Transverse colon (tissue), 4 donors: ENCODE measurements at regions not wholly inside any gene's neighbourhood (a gene's known extent, or its start where the extent isn't known, plus 50 kb on each side); places are given as distances from the start of the nearest gene placed in this dataset.

ENCODE experiments used
- DNase-seq: peaks from one replicate; pipeline ENCODE4 v3.0.0-alpha.2; 2019
- H3K27ac ChIP-seq, 4 donors: fragments of 200-600 bp; sonication (generic); 2 replicates each; pipeline ENCODE4 v1.5.1; 2016 to 2018; ENCODE audit warnings: inconsistent platforms in 4 of 4
- H3K27me3 ChIP-seq: fragments of 200-600 bp; sonication (generic); 2 replicates; pipeline ENCODE4 v1.5.1; 2017; ENCODE audit warnings: inconsistent platforms
- H3K36me3 ChIP-seq, 4 donors: fragments of 200-600 bp; sonication (generic); 2 replicates each; pipeline ENCODE4 v1.5.1; 2017 to 2019; ENCODE audit warnings: inconsistent platforms in 4 of 4
- H3K4me1 ChIP-seq, 4 donors: fragments of 200-600 bp; sonication (generic); 2 replicates each; pipeline ENCODE4 v1.5.1; 2017 to 2020; ENCODE audit warnings: inconsistent platforms in 4 of 4
- H3K4me3 ChIP-seq, 4 donors: fragments of 200-600 bp; sonication (generic); 1 replicate in 1 of 4; 2 replicates in 3 of 4; pipeline versions ENCODE4 v1.5.1 to v1.6.1; 2017 to 2019; ENCODE audit warnings: inconsistent platforms in 4 of 4
- H3K9me3 ChIP-seq, 2 donors: fragments of 200-600 bp; sonication (generic); 2 replicates each; pipeline ENCODE4 v1.5.1; 2017 to 2019; ENCODE audit warnings: inconsistent platforms in 2 of 2
- CTCF ChIP-seq, 5 experiments: fragments of 200-600 bp in 3 of 5; fragments of 450-650 bp in 2 of 5; sonication (generic) in 3 of 5; IDR thresholded peaks; 1 replicate in 2 of 5; 2 replicates in 3 of 5; pipeline ENCODE4 v1.5.1; 2016 to 2017; ENCODE audit warnings: antibody characterized with exemption in 5 of 5, inconsistent platforms in 3 of 5, mild to moderate bottlenecking in 2 of 5, moderate library complexity in 1 of 5
- EP300 ChIP-seq: sonication (generic); formaldehyde crosslinking; IDR thresholded peaks from one replicate; pipeline ENCODE4 v1.6.1; 2017; ENCODE audit warnings: antibody characterized with exemption, low read depth
- POLR2A ChIP-seq: fragments of 450-650 bp; IDR thresholded peaks from one replicate; pipeline ENCODE4 v1.6.1; 2016; ENCODE audit warnings: antibody characterized with exemption, mild to moderate bottlenecking, moderate library complexity
- POLR2AphosphoS5 ChIP-seq, 3 donors: sonication (generic); formaldehyde crosslinking; IDR thresholded peaks; one replicate each; pipeline ENCODE4 v1.6.1; 2016; ENCODE audit warnings: antibody characterized with exemption in 3 of 3
- WGBS, 2 donors: methylation state at CpG; one replicate each; pipeline ENCODE4 v1.1.5; 2018; ENCODE audit warnings: low coverage in 1 of 2; 5-methylcytosine and 5-hydroxymethylcytosine counted together
- in situ Hi-C, 4 donors: fragments of 200-750 bp; cut with MboI; loops; one replicate each; pipeline versions ENCODE4 v1.15.0 to v1.15.1; 2017; ENCODE audit warnings: low sequenced_read_pairs in 3 of 4, low pct_ligation_motif_present in 1 of 4, low pct_unique_long_range_greater_than_20kb in 1 of 4
- intact Hi-C: fragments of 100-400 bp; cut with DNase I; formaldehyde crosslinking; loops from one replicate; pipeline ENCODE4 v1.15.1; 2023; ENCODE audit warnings: low total_unique reads

- TF ChIP-seq EP300 (no peak), POLR2A (no peak), CTCF (IDR thresholded peaks at IDR 0.05) (no peak), POLR2AphosphoS5 (IDR thresholded peaks at IDR 0.05) (no peak)
- Histone ChIP-seq H3K9me3 (no peaks in the 10 kb centered on the region), H3K27ac (no peak overlapping the region), H3K4me3 (no peak overlapping the region), H3K4me1 (no peaks in the 10 kb centered on the region), H3K36me3 (no peaks in the 10 kb centered on the region), H3K27me3 (no peaks in the 10 kb centered on the region)
- in situ Hi-C loops (no loop called here), intact Hi-C loops (no loop called here)
- DNase-seq: no peak
- WGBS, 2 donors: 63 to 83% methylated on average over 1 to 2 of the region's 2 CpGs
Measured at GRCh38 chr18:47471784-47472183, 220.3 kb upstream of the SKOR2 start.

- Histone ChIP-seq H3K27ac (no peak overlapping the region), H3K27me3 (no peaks in the 10 kb centered on the region), H3K4me3 (no peak overlapping the region), H3K4me1 (no peaks in the 10 kb centered on the region), H3K36me3 (no peaks in the 10 kb centered on the region), H3K9me3 (no peaks in the 10 kb centered on the region)
- DNase-seq: no peak
- in situ Hi-C loops (no loop called here), intact Hi-C loops (no loop called here)
- TF ChIP-seq CTCF (IDR thresholded peaks at IDR 0.05) (no peak), POLR2A (no peak)
- WGBS, 2 donors: 70 to 77% methylated on average over 2 of the region's 2 CpGs
Measured at GRCh38 chr18:47470941-47471340, 219.5 kb upstream of the SKOR2 start.

GRCh38 chr18:47469576-47469975 is 218.1 kb upstream of the SKOR2 start:
- Histone ChIP-seq H3K4me3 (no peak overlapping the region), H3K4me1 (no peaks in the 10 kb centered on the region), H3K9me3 (no peaks in the 10 kb centered on the region), H3K36me3 (no peaks in the 10 kb centered on the region), H3K27ac (no peak overlapping the region), H3K27me3 (no peaks in the 10 kb centered on the region)
- intact Hi-C loops (no loop called here), in situ Hi-C loops (no loop called here)
- TF ChIP-seq POLR2A (no peak), EP300 (no peak), CTCF (IDR thresholded peaks at IDR 0.05) (no peak), POLR2AphosphoS5 (IDR thresholded peaks at IDR 0.05) (no peak)
- DNase-seq: no peak
- 68 to 74% methylated on average over 2 of the region's 2 CpGs for WGBS, 2 donors

- WGBS, 2 donors: 77 to 100% methylated on average over 1 to 2 of the region's 2 CpGs
- no peak for TF ChIP-seq EP300
- TF ChIP-seq POLR2AphosphoS5 (IDR thresholded peaks at IDR 0.05): no peak
- no peak for TF ChIP-seq CTCF (IDR thresholded peaks at IDR 0.05)
- TF ChIP-seq POLR2A: no peak
- Histone ChIP-seq H3K36me3 (no peaks in the 10 kb centered on the region), H3K4me3 (no peak overlapping the region), H3K4me1 (peaks cover 0 to 6% (median 3%) of the 10 kb centered on the region in 4 donors), H3K27me3 (no peaks in the 10 kb centered on the region), H3K9me3 (no peaks in the 10 kb centered on the region), H3K27ac (no peak overlapping the region)
- in situ Hi-C loops (no loop called here), intact Hi-C loops (loop anchor here (5.0 kb wide), 1 partner anchor 1330 kb away; no protein-coding TSS in a partner anchor)
- DNase-seq: no peak
Measured at GRCh38 chr18:47461977-47462376, 210.5 kb upstream of the SKOR2 start.
